ENCODE measurements at regions not wholly inside any gene's neighbourhood (a gene's known extent, or its start where the extent isn't known, plus 50 kb on each side); places are given as distances from the start of the nearest gene placed in this dataset.

DNA sequence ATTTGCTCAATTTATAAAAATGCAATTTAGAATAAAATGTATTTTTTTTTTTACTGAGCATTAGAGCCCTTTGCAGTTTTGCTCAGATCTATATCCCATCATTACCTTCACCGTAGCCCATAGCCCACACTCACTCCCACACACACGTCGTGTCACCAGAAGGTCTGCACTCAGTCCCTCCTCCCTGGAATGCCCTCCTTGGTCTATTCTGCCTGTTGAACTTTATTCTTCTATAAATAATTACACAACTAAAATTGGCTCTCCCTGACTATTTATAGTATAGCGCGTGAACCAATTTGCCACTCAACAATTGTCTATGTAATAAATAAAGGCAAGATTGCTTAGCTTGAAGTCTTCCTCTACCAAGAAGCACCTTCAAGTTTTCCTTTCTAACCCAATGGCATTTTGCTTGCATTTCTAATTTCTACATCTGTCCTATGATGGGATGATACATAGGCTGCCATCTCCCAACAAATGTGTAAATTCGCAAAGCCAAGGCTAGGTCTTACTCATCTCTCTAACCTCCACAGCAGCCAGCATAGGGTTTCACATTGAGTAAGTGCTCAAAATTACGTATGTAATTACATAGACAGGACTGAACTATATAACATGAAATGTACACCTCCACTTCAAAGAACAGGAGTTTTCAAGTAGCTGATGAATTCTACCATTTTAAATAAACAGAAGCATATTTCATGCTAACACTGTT, 172.0 kb upstream of the HES1 start:
- TF ChIP-seq, protein P1, sequence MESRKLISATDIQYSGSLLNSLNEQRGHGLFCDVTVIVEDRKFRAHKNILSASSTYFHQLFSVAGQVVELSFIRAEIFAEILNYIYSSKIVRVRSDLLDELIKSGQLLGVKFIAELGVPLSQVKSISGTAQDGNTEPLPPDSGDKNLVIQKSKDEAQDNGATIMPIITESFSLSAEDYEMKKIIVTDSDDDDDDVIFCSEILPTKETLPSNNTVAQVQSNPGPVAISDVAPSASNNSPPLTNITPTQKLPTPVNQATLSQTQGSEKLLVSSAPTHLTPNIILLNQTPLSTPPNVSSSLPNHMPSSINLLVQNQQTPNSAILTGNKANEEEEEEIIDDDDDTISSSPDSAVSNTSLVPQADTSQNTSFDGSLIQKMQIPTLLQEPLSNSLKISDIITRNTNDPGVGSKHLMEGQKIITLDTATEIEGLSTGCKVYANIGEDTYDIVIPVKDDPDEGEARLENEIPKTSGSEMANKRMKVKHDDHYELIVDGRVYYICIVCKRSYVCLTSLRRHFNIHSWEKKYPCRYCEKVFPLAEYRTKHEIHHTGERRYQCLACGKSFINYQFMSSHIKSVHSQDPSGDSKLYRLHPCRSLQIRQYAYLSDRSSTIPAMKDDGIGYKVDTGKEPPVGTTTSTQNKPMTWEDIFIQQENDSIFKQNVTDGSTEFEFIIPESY (IDR thresholded peaks at IDR 0.05) = no peak
- TF ChIP-seq, protein P2, sequence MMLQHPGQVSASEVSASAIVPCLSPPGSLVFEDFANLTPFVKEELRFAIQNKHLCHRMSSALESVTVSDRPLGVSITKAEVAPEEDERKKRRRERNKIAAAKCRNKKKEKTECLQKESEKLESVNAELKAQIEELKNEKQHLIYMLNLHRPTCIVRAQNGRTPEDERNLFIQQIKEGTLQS (IDR thresholded peaks at IDR 0.05) = no peak
- TF ChIP-seq FOXA1 (IDR thresholded peaks at IDR 0.05) = no peak
- no peak for DNase-seq (ENCODE audit: low spot score)
- WGBS = 81% methylated on average over 7 of the region's 7 CpGs
- H3K27ac ChIP-seq (ENCODE audit: low read depth in 1 of 2, low read length in 2 of 2) = no peak overlapping the region
- H3K4me1 ChIP-seq (ENCODE audit: control insufficient read depth in 4 of 4, insufficient read depth in 4 of 4, low read length in 3 of 4) = no peaks in the 10 kb centered on the region
- H3K27me3 ChIP-seq (ENCODE audit: control insufficient read depth in 4 of 4, insufficient read depth in 4 of 4, low read length in 3 of 4) = no peaks in the 10 kb centered on the region
- H3K9me3 ChIP-seq (ENCODE audit: control insufficient read depth in 4 of 4, low read length in 3 of 4) = no peaks in the 10 kb centered on the region
- H3K9ac ChIP-seq (ENCODE audit: low read depth in 1 of 2, low read length in 2 of 2) = no peak overlapping the region
- no peaks in the 10 kb centered on the region for H3K36me3 ChIP-seq (ENCODE audit: control insufficient read depth in 4 of 4, insufficient read depth in 3 of 4, low read depth in 1 of 4, low read length in 3 of 4)
- H3K4me3 ChIP-seq (ENCODE audit: low read depth in 1 of 3, low read length in 3 of 3) = no peak overlapping the region

DNA sequence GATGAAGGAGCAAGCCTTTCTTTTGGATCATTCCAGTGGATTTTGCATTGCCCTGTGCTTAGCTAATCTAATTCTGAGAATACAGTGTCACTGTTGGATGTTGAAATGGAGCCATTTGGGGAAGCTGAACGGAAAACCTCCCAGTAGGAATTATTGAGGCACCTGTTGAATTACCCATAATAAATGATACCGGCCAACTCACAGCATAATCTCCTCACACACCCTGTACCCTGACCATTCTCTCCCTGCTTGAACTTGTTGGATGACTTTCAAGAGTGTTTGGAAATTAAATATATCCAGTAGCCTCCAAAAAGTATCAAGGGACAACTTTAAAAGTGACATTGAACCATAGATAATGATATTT, 171.4 kb upstream of the HES1 start:
- TF ChIP-seq, protein P3, sequence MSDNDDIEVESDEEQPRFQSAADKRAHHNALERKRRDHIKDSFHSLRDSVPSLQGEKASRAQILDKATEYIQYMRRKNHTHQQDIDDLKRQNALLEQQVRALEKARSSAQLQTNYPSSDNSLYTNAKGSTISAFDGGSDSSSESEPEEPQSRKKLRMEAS (IDR thresholded peaks at IDR 0.05) = no peak
- TF ChIP-seq, protein P4, sequence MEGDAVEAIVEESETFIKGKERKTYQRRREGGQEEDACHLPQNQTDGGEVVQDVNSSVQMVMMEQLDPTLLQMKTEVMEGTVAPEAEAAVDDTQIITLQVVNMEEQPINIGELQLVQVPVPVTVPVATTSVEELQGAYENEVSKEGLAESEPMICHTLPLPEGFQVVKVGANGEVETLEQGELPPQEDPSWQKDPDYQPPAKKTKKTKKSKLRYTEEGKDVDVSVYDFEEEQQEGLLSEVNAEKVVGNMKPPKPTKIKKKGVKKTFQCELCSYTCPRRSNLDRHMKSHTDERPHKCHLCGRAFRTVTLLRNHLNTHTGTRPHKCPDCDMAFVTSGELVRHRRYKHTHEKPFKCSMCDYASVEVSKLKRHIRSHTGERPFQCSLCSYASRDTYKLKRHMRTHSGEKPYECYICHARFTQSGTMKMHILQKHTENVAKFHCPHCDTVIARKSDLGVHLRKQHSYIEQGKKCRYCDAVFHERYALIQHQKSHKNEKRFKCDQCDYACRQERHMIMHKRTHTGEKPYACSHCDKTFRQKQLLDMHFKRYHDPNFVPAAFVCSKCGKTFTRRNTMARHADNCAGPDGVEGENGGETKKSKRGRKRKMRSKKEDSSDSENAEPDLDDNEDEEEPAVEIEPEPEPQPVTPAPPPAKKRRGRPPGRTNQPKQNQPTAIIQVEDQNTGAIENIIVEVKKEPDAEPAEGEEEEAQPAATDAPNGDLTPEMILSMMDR (IDR thresholded peaks at IDR 0.05; ENCODE audit: low read depth, low read length, missing input control) = no peak
- TF ChIP-seq FOXA2 (IDR thresholded peaks at IDR 0.05) (no peak), HNF4A (conservative IDR thresholded peaks at IDR 0.05) (no peak)
- Histone ChIP-seq H3K27ac (ENCODE audit: low read depth in 1 of 2, low read length in 2 of 2) (no peak overlapping the region), H3K9ac (ENCODE audit: low read depth in 1 of 2, low read length in 2 of 2) (no peak overlapping the region), H3K36me3 (ENCODE audit: control insufficient read depth in 4 of 4, insufficient read depth in 3 of 4, low read depth in 1 of 4, low read length in 3 of 4) (no peaks in the 10 kb centered on the region), H3K27me3 (ENCODE audit: control insufficient read depth in 4 of 4, insufficient read depth in 4 of 4, low read length in 3 of 4) (no peaks in the 10 kb centered on the region), H3K4me3 (ENCODE audit: low read depth in 1 of 3, low read length in 3 of 3) (no peak overlapping the region), H3K9me3 (ENCODE audit: control insufficient read depth in 4 of 4, low read length in 3 of 4) (no peaks in the 10 kb centered on the region), H3K4me1 (ENCODE audit: control insufficient read depth in 4 of 4, insufficient read depth in 4 of 4, low read length in 3 of 4) (no peaks in the 10 kb centered on the region)
- no peak for DNase-seq (ENCODE audit: low spot score)
- WGBS = 74% methylated on average over 2 of the region's 2 CpGs

DNA sequence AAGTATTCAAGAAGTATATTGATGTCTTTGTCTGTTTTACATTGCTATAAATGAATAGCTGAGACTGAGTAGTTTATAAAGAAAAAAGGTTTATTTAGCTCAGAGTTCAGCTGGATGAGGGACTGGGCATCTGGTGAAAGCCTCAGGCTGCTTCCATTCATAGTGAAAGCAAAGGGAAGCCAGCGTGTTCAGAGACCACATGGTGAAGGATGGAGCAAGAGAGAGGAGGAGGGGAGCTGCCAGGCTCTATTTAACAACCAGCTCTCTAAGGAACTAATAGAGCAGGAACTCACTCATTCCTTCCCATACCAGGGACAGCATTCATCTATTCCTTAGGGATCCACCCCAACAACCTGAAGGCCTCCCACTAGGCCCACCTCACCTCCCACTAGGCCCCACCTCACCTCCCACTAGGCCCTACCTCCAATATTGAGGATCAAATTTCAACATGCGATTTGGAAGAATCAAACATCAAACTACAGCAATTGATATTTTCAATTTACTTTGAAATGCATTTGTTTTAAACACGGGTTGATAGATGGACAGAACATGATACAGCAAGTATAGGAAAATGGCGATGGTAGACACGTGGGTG, 167.5 kb upstream of the HES1 start:
- no peak for DNase-seq (ENCODE audit: low spot score)
- Histone ChIP-seq H3K9me3 (ENCODE audit: control insufficient read depth in 4 of 4, low read length in 3 of 4) (no peaks in the 10 kb centered on the region), H3K27me3 (ENCODE audit: control insufficient read depth in 4 of 4, insufficient read depth in 4 of 4, low read length in 3 of 4) (no peaks in the 10 kb centered on the region), H3K4me3 (ENCODE audit: low read depth in 1 of 3, low read length in 3 of 3) (no peak overlapping the region), H3K27ac (ENCODE audit: low read depth in 1 of 2, low read length in 2 of 2) (no peak overlapping the region), H3K9ac (ENCODE audit: low read depth in 1 of 2, low read length in 2 of 2) (no peak overlapping the region), H3K36me3 (ENCODE audit: control insufficient read depth in 4 of 4, insufficient read depth in 3 of 4, low read depth in 1 of 4, low read length in 3 of 4) (no peaks in the 10 kb centered on the region), H3K4me1 (ENCODE audit: control insufficient read depth in 4 of 4, insufficient read depth in 4 of 4, low read length in 3 of 4) (peaks cover 0 to 7% (median 3%) of the 10 kb centered on the region in 4 donors)
- 89% methylated on average over 5 of the region's 5 CpGs for WGBS
- TF ChIP-seq, protein P5, sequence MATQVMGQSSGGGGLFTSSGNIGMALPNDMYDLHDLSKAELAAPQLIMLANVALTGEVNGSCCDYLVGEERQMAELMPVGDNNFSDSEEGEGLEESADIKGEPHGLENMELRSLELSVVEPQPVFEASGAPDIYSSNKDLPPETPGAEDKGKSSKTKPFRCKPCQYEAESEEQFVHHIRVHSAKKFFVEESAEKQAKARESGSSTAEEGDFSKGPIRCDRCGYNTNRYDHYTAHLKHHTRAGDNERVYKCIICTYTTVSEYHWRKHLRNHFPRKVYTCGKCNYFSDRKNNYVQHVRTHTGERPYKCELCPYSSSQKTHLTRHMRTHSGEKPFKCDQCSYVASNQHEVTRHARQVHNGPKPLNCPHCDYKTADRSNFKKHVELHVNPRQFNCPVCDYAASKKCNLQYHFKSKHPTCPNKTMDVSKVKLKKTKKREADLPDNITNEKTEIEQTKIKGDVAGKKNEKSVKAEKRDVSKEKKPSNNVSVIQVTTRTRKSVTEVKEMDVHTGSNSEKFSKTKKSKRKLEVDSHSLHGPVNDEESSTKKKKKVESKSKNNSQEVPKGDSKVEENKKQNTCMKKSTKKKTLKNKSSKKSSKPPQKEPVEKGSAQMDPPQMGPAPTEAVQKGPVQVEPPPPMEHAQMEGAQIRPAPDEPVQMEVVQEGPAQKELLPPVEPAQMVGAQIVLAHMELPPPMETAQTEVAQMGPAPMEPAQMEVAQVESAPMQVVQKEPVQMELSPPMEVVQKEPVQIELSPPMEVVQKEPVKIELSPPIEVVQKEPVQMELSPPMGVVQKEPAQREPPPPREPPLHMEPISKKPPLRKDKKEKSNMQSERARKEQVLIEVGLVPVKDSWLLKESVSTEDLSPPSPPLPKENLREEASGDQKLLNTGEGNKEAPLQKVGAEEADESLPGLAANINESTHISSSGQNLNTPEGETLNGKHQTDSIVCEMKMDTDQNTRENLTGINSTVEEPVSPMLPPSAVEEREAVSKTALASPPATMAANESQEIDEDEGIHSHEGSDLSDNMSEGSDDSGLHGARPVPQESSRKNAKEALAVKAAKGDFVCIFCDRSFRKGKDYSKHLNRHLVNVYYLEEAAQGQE (IDR thresholded peaks at IDR 0.05) = no peak
- TF ChIP-seq JUND (IDR thresholded peaks at IDR 0.05) = no peak
- no peak for TF ChIP-seq FOXA2 (IDR thresholded peaks at IDR 0.05)
- TF ChIP-seq, protein P3 (IDR thresholded peaks at IDR 0.05) = no peak
- no peak for TF ChIP-seq FOXA1 (IDR thresholded peaks at IDR 0.05)
- no peak for TF ChIP-seq RAD21 (IDR thresholded peaks at IDR 0.05)
- no peak for TF ChIP-seq GABPA (IDR thresholded peaks at IDR 0.05 in 1 of 2, conservative IDR thresholded peaks at IDR 0.05 in 1 of 2)
- no peak for TF ChIP-seq HNF4A (conservative IDR thresholded peaks at IDR 0.05)
- TF ChIP-seq, protein P1 (IDR thresholded peaks at IDR 0.05) = no peak
- TF ChIP-seq NR2F2 (IDR thresholded peaks at IDR 0.05) = no peak
- no peak for TF ChIP-seq HNF4G (IDR thresholded peaks at IDR 0.05)
- TF ChIP-seq YY1 (IDR thresholded peaks at IDR 0.05) = no peak
- TF ChIP-seq SP1 (IDR thresholded peaks at IDR 0.05) = no peak
- TF ChIP-seq, protein P2 (IDR thresholded peaks at IDR 0.05) = no peak

Measured in liver (tissue), 8 donors.